HG03108 (cell line): ENCODE measurements at regions not wholly inside any gene's neighbourhood (a gene's known extent, or its start where the extent isn't known, plus 50 kb on each side); places are given as distances from the start of the nearest gene placed in this dataset.

Experiments used
- ATAC-seq: cut with Tn5 transposase; IDR thresholded peaks from one replicate; pipeline ENCODE4 v1.9.1; 2021; ENCODE audit warnings: moderate library complexity; ENCODE audit not compliant: unreplicated experiment

DNA sequence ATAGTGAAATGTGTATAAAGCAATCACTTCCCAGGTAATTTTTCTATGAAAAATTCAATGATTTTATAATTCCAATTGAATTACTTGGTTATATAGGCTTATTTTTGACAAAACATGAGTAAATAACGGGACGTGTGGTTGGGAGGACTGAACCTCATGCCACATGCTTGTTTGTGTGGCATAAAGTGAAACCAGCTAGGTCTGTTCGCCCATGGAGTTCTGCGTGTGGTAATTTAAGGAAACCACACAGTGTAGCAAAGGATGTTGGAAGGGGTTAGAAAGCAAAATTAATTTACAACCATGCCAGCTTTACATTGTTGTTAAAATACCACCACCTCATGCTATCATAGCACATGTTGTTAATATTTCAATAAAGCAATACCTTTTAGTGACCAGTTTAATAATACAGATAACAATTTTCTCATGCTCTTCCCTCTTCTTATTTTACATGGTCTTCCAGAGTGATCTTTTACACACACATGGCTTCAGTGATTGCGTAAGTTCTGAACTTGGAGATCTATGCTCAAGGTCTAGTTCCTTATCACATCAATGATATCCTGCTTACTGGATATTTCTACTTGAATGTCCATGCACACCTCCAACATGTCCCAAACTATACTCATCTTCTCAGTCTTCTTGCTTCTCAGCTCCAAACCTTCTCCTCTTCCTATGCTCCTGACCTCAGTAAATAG is 156.4 kb upstream of the ITGA4 start:
- ATAC-seq = no peak

DNA sequence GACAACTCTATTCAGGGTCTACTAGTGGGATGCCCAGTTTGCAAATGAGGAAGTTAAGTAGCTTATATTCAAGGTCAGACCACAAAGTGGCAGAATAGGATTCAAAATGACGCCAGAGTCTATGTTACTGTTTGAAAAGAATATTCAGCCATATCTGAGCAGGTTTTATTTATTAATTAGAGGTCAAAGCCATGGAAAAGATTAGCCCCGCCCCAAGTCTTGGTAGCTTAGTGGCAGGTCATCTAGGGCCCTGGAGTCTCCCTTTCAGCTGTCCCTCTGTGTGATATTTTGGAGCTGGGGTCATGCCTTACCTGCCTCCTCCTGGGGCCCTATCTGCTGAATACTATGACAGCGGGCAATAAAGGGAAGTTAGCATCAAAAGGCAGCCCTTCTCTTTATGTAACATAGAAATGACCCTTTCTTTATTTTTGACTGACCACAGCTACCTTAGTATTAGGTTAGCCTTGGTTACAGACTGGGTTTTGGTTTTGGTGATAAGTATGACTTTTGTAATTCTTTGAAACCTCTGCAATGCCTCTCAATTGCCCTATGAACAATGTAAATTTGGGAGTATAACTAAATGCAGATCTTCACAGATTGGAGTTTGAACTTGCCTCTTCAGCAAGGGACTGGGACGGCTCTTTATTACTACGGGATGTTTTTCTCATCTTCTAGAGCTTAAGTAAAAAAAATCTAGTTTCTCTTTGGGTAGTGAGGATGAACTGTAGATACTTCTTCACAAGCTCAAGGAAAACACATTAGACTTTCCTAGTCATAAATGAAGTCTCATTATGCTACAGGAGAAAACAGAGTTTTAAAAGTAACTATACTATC is 153.0 kb upstream of the ITGA4 start:
- peak; percentile 29 for ATAC-seq

DNA sequence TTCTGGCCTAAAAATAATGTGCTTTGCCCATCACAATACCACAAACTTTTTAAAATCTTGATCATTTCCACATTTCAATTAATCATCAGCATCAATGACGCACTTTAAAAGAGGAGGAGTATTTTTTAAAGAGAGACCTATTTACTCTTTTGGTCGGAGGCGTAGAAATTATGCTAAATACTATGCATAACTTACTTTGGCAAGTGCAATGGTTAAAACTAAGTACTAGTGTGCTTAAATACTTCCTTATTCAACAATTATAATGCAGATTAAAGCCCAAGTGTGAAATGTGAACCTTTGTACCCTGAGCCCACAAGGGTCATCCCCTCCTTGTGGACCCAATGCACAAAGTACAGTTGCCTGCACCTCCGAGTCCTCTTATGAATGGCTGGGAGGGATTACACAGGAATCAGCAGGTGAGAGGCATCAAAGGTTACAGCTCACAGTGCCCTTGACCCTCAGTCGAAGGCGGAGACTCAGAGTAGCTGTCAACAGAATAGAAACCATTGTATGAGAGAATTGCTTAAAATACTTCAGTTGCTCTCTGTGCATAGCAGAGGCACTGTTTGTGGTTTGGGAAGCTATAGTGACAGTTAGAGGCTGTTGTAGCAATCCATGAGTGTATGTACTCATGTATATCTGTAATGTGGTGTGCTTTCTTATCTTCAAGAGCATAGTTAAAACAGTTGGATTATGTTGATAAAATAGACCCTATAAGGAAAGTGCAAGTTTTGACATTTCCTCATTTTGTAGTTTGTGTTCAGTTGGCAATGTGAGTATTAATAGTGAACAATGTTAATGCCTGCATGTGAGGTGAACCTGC is 151.7 kb upstream of the ITGA4 start:
- peak; percentile 86 for ATAC-seq

DNA sequence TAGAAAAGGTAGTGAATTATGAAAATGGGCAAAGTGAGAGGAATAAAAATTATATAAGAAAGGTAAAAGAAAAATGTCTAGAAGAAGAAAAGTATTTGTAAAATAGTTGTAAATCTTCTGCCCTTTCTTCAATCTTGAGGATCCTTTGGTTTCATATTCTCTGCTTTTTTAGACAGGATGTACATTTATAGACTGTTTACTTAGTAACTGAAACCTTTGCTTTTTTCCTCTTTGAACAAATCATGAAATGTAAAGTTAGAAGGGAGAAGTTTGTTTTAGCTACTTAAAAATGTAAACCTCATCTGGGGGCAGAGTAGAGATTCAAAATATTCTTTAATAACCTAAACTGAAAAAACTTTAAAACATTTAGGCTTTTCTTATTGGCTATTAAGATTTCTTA is 150.4 kb upstream of the ITGA4 start:
- ATAC-seq = peak; percentile 22

GRCh38 chr2:181307203-181307991 is 149.8 kb upstream of the ITGA4 start:
- ATAC-seq = no peak

GRCh38 chr2:181308766-181309515 is 148.2 kb upstream of the ITGA4 start:
- no peak for ATAC-seq

- ATAC-seq = no peak
Measured at GRCh38 chr2:181309586-181309985, 147.6 kb upstream of the ITGA4 start.

- no peak for ATAC-seq
Measured at GRCh38 chr2:181310967-181311366, 146.2 kb upstream of the ITGA4 start.

DNA sequence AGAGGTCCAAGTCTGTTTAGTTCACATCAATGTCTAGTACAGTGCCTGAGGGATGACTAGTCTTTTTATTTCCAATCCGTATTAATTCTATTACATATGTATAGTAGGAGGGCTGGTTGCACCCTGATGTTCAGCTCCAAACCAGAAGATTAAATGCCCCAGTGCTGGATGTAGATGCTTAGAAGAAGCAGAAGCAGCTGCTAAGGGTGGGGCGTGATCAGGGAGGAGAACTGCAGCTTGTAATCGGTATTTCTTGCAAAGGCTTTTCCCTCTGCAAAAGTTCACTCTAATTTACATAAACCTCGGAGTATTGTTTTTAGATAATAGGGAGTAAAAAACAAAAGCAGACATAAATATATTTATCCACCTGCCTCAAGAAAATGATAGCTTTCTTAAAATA is 145.3 kb upstream of the ITGA4 start:
- peak; percentile 18 for ATAC-seq

DNA sequence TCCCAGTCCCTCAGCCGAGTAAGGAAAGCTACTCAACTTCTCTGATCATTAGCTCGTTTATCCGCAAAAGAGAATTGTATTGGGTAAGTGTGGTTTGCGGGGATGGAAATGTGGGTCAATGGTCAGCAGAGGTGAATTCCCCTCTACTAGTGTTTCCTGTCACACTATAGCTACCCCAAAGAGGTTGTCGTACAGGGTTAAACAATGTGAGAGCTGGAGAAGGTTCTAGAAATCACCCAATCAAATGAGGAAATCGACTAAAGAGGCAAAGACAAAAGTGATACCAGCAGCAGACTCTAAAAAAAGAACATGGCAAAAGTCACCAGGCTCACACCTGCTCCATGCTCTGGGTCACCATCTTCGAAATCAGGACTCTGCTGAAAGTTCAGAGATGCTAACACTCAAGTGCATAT is 144.7 kb upstream of the ITGA4 start:
- peak; percentile 86 for ATAC-seq

DNA sequence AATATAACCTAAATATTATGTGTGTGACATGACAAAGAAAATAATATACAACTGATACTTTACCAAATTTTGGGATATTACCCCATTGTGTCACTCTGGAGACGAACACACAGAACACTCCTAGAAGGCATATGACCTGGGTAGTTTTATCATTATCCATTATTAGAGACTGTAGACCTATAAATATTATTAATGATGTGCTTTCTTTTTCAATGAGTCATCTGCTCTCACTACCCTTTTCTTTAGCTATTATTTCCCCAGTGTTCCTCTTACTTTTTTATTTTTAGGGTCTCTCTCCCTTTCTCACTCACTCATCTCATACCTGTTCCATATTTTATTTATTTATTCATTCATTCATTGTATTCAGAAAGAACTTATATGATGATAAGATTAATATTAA is 143.3 kb upstream of the ITGA4 start:
- no peak for ATAC-seq

- no peak for ATAC-seq
Measured at GRCh38 chr2:181314551-181314950, 142.6 kb upstream of the ITGA4 start.

- no peak for ATAC-seq
Measured at GRCh38 chr2:181317511-181317910, 139.7 kb upstream of the ITGA4 start.

DNA sequence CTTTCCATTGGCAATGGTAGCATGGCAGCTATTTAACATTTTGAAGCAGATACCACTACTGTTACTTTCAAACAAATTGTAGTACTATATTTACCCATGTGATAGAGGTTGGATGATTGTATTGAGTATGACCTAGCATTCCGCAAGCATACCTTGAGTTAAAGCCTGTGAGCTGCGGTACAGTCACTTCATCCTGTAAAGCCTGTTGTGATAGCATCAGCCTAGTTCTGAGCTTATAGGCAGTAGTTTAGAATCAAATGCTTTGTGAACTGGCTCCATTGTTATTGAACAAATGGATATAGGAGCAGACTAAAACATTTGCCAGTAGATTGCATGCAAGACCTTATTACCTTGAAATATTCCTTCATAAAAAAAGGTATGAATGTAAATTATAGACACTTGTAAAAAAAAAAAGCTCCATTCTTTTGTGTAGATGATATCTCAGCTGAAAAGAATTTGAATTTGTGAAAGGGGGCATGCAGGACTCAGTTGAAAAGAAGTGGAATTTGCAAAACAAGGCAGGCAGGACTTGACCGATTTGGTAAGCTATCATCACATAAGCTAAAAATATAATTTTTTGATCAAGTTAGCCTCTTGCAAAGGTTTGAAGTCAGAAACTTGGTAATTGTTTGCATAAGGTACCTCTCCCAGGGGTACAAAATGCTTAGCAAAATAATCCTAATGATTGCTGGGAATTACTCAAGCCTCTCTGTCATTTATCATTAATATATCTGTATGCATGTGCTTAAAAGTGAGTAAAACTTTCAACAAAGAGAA is 138.5 kb upstream of the ITGA4 start:
- ATAC-seq = no peak

GRCh38 chr2:181319286-181319685 is 137.9 kb upstream of the ITGA4 start:
- ATAC-seq = no peak

DNA sequence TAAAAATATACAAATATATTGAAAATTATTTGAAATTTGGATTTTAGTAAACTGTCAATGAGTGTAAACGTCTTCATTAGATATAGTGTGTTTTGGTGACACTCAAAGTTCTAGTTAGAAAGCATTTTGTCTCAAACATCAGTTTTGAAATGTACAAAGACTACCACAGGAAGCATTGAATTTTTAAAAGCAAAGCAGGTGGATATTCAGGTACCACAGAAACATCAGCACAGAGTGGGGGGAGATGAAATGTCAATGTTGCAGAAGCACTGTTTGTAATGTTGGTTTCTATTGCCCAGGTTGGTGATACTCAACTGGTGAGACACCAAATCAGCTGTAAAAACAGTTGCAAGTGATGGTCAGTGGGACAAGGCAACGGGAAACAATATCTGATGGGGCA is 136.5 kb upstream of the ITGA4 start:
- no peak for ATAC-seq

GRCh38 chr2:181324912-181325311 is 132.3 kb upstream of the ITGA4 start:
- ATAC-seq = no peak

- no peak for ATAC-seq
Measured at GRCh38 chr2:181326661-181327060, 130.5 kb upstream of the ITGA4 start.

GRCh38 chr2:181330286-181330685 is 126.9 kb upstream of the ITGA4 start:
- no peak for ATAC-seq
